ENCODE measurements at regions not wholly inside any gene's neighbourhood (a gene's known extent, or its start where the extent isn't known, plus 50 kb on each side); places are given as distances from the start of the nearest gene placed in this dataset.

DNA sequence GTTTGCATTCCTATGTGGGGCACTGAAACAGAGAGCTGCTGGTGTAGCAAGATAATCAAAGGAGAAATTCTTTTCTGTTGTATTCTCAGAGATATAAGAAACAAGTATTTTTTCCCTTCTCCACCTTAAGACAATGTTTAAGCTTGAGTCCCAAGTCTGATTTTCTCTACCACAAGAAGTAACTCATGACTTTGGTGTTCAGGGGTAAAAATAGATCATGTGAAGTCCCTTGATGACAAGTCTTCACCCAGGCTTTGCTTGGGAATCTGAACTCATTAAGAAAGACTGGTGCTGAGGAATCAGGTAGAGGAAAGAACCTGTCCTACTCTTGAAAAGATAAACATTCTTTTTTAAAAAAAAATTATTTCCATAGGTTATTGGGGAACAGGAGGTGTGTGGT, 205.6 kb downstream of the ALDH8A1 start:
- Histone ChIP-seq H3K9me3 (ENCODE audit: low read depth) (no peaks in the 10 kb centered on the region), H3K4me3 (no peak overlapping the region), H2AFZ (no peak overlapping the region), H3K27ac (no peak overlapping the region), H3K9ac (no peak overlapping the region), H3K4me1 (ENCODE audit: insufficient read depth) (0 out of 2 replicates have a peak, but pooled peaks cover 4% of the 10 kb centered on the region), H3K27me3 (replicated peaks; ENCODE audit: insufficient read depth) (peaks cover 4% of the 10 kb centered on the region; the same call in 1 of the 2 replicates), H3F3A (ENCODE audit: insufficient read depth) (no peaks in the 10 kb centered on the region), H3K79me2 (ENCODE audit: insufficient read depth) (no peaks in the 10 kb centered on the region), H3K36me3 (ENCODE audit: low read depth) (no peaks in the 10 kb centered on the region), H3K9me2 (ENCODE audit: insufficient read depth) (no peaks in the 10 kb centered on the region), H4K20me1 (ENCODE audit: insufficient read depth) (no peaks in the 10 kb centered on the region), H3K4me2 (ENCODE audit: unreplicated experiment) (no peak overlapping the region)
- in situ Hi-C loops (cut with MboI) = no loop called here
- TF ChIP-seq EZH2phosphoT487 (IDR thresholded peaks at IDR 0.05; ENCODE audit: insufficient read depth, low read depth) = no peak
- no peak for TF ChIP-seq EZH2 (IDR thresholded peaks at IDR 0.05; ENCODE audit: insufficient read depth, poor library complexity, severe bottlenecking)
- DNase-seq = peak; percentile 4

DNA sequence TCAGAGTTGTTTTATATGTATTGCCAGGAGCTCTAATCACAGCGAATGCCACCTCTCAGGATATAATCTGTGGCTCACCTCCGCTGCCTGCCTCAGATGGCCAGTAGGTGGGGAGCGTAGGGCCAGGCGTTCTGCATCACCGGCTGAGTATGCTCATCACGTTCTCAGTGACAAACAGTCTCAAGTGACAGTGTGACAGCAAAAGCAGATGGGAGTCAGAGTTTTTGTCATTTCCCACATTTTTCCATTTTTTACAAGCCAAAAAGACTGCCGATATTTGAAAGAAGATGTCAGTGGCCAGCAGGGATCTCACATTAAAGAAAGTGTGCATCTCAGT, 208.7 kb downstream of the ALDH8A1 start:
- H3K9ac ChIP-seq = no peak overlapping the region
- H3K4me1 ChIP-seq (ENCODE audit: insufficient read depth) = 0 out of 2 replicates have a peak, but pooled peaks cover 4% of the 10 kb centered on the region
- H3K27me3 ChIP-seq (replicated peaks; ENCODE audit: insufficient read depth) = peaks cover 1% of the 10 kb centered on the region; the same call in 1 of the 2 replicates
- no peak overlapping the region for H2AFZ ChIP-seq
- no peaks in the 10 kb centered on the region for H3K36me3 ChIP-seq (ENCODE audit: low read depth)
- WGBS, 2 experiments (ENCODE audit: low coverage in 1 of 2, low lambda C conversion rate in 2 of 2, missing lambda C conversion rate in 2 of 2) = 71 to 84% methylated on average over 7 of the region's 7 CpGs
- no peak overlapping the region for H3K27ac ChIP-seq
- H3K9me3 ChIP-seq (ENCODE audit: low read depth) = no peaks in the 10 kb centered on the region
- no peaks in the 10 kb centered on the region for H3K9me2 ChIP-seq (ENCODE audit: insufficient read depth)
- TF ChIP-seq EZH2 (IDR thresholded peaks at IDR 0.05; ENCODE audit: insufficient read depth, poor library complexity, severe bottlenecking) (no peak), EZH2phosphoT487 (IDR thresholded peaks at IDR 0.05; ENCODE audit: insufficient read depth, low read depth) (no peak)
- H3K4me2 ChIP-seq (ENCODE audit: unreplicated experiment) = no peak overlapping the region
- in situ Hi-C loops (cut with MboI) = no loop called here
- H4K20me1 ChIP-seq (ENCODE audit: insufficient read depth) = no peaks in the 10 kb centered on the region
- H3F3A ChIP-seq (ENCODE audit: insufficient read depth) = no peaks in the 10 kb centered on the region
- no peak overlapping the region for H3K4me3 ChIP-seq
- no peak for DNase-seq
- H3K79me2 ChIP-seq (ENCODE audit: insufficient read depth) = no peaks in the 10 kb centered on the region

DNA sequence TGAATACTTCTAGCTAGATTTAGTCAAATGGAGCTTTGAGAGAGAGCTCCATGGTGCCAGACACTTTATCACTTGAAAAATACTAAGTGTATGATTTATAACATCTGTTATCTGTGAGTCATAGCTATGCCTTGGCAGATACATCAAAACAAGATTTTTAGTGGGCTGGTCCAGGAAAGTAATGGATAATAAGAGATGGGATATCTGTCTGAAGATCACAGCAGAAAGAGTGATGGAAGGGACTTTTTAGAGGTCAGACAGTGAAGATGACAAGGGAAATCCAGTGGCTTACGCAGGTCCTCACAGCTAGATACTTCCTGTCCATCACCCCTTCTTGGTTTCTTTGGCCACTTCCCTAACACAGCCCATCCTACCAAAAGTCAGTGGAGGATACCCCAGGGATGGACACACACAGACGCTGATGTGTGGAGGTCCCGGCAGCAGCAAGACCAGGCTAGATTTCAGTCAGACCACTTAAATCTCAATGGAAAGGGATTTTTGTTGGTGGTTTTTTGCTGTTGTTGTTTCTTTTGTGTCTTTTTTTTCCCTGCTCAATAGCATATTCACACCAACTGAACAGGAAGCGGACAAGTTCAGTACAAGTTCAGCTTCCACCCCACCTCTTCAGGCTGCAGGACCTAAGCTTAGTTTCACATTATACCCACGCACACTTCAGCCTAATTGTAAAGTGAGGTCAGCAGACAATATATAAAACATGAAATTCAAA, 209.3 kb downstream of the ALDH8A1 start:
- Histone ChIP-seq H3K4me1 (ENCODE audit: insufficient read depth) (0 out of 2 replicates have a peak, but pooled peaks cover 4% of the 10 kb centered on the region), H3F3A (ENCODE audit: insufficient read depth) (no peaks in the 10 kb centered on the region), H3K79me2 (ENCODE audit: insufficient read depth) (no peaks in the 10 kb centered on the region), H3K9me3 (ENCODE audit: low read depth) (no peaks in the 10 kb centered on the region), H3K4me3 (no peak overlapping the region), H3K9me2 (ENCODE audit: insufficient read depth) (no peaks in the 10 kb centered on the region), H3K27me3 (replicated peaks; ENCODE audit: insufficient read depth) (no peaks in the 10 kb centered on the region), H3K27ac (no peak overlapping the region), H2AFZ (no peak overlapping the region), H3K36me3 (ENCODE audit: low read depth) (no peaks in the 10 kb centered on the region), H4K20me1 (ENCODE audit: insufficient read depth) (no peaks in the 10 kb centered on the region), H3K9ac (no peak overlapping the region), H3K4me2 (ENCODE audit: unreplicated experiment) (no peak overlapping the region)
- TF ChIP-seq EZH2phosphoT487 (IDR thresholded peaks at IDR 0.05; ENCODE audit: insufficient read depth, low read depth) (no peak), EZH2 (IDR thresholded peaks at IDR 0.05; ENCODE audit: insufficient read depth, poor library complexity, severe bottlenecking) (no peak)
- in situ Hi-C loops (cut with MboI) = no loop called here
- WGBS, 2 experiments (ENCODE audit: low coverage in 1 of 2, low lambda C conversion rate in 2 of 2, missing lambda C conversion rate in 2 of 2) = 92 to 94% methylated on average over 5 of the region's 5 CpGs
- DNase-seq = peak; percentile 18

DNA sequence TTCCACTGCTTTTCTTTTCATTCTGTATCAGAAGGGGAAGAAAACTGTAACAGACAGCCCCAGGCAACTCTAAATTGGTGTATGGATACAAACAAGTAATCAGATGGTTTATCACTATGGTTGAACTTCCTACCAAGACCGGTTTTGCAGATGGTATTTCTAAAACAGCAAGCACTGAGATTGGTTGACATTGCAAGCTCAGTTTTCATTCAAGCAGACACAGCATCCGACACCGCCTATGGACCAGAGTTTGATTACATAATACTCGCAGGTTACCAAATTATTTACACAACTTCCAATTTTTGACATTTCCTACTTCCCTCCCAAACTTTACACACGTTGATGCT, 209.9 kb downstream of the ALDH8A1 start:
- no peaks in the 10 kb centered on the region for H3K9me3 ChIP-seq (ENCODE audit: low read depth)
- TF ChIP-seq EZH2 (IDR thresholded peaks at IDR 0.05; ENCODE audit: insufficient read depth, poor library complexity, severe bottlenecking) (no peak), EZH2phosphoT487 (IDR thresholded peaks at IDR 0.05; ENCODE audit: insufficient read depth, low read depth) (no peak)
- H3K9me2 ChIP-seq (ENCODE audit: insufficient read depth) = no peaks in the 10 kb centered on the region
- no peak overlapping the region for H3K9ac ChIP-seq
- H3K79me2 ChIP-seq (ENCODE audit: insufficient read depth) = no peaks in the 10 kb centered on the region
- H3K4me3 ChIP-seq = no peak overlapping the region
- no peak for DNase-seq
- no peaks in the 10 kb centered on the region for H3K36me3 ChIP-seq (ENCODE audit: low read depth)
- H2AFZ ChIP-seq = no peak overlapping the region
- 89 to 91% methylated on average over 5 of the region's 5 CpGs for WGBS, 2 experiments (ENCODE audit: low coverage in 1 of 2, low lambda C conversion rate in 2 of 2, missing lambda C conversion rate in 2 of 2)
- no peak overlapping the region for H3K4me2 ChIP-seq (ENCODE audit: unreplicated experiment)
- no peaks in the 10 kb centered on the region for H3F3A ChIP-seq (ENCODE audit: insufficient read depth)
- H3K4me1 ChIP-seq (ENCODE audit: insufficient read depth) = 0 out of 2 replicates have a peak, but pooled peaks cover 4% of the 10 kb centered on the region
- in situ Hi-C loops (cut with MboI) = no loop called here
- no peaks in the 10 kb centered on the region for H4K20me1 ChIP-seq (ENCODE audit: insufficient read depth)
- H3K27me3 ChIP-seq (replicated peaks; ENCODE audit: insufficient read depth) = no peaks in the 10 kb centered on the region
- no peak overlapping the region for H3K27ac ChIP-seq
